Caco-2 (cell line): ENCODE measurements at regions not wholly inside any gene's neighbourhood (a gene's known extent, or its start where the extent isn't known, plus 50 kb on each side); places are given as distances from the start of the nearest gene placed in this dataset.

Source experiments
- BruUV-seq: library from RNA; stranded (reverse); fragments of 400-500 nt; replicated peaks from 2 replicates; lab custom pipeline; 2021; lab: Mats Ljungman, UMichigan
- CTCF ChIA-PET: fragments of 300-600 bp; sonication (Branson Sonifier 250); formaldehyde crosslinking; loops from one replicate; lab custom pipeline; 2022; ENCODE audit warnings: antibody characterized with exemption; lab: Charles Lee
- POLR2A ChIA-PET: fragments of 300-600 bp; sonication (Branson Sonifier 250); formaldehyde crosslinking; loops from one replicate; lab custom pipeline; 2022; ENCODE audit warnings: antibody characterized with exemption; lab: Charles Lee
- DNase-seq, 2 experiments: peaks; one replicate each; pipeline versions ENCODE4 v3.0.0 to v3.0.0-alpha.2; 2020 to 2022
- H3K27me3 ChIP-seq: replicated peaks from 2 replicates; pipeline ENCODE4 v1.6.0; 2011; ENCODE audit warnings: low read length; ENCODE audit not compliant: control insufficient read depth, insufficient read depth
- H3K36me3 ChIP-seq: 2 replicates; pipeline ENCODE4 v1.5.1; 2011; ENCODE audit warnings: low read length; ENCODE audit not compliant: control insufficient read depth, insufficient read depth
- H3K4me1 ChIP-seq: fragments of 250-450 bp; sonication (Bioruptor Pico); 2 replicates; pipeline ENCODE4 v1.5.1; 2020; ENCODE audit warnings: mild to moderate bottlenecking
- H3K4me3 ChIP-seq: 2 replicates; pipeline ENCODE4 v1.5.1; 2011; ENCODE audit warnings: low read depth, mild to moderate bottlenecking, control low read depth, low read length
- H3K9me3 ChIP-seq: fragments of 250-450 bp; sonication (Bioruptor Pico); 2 replicates; pipeline ENCODE4 v1.5.1; 2020; ENCODE audit warnings: mild to moderate bottlenecking, moderate library complexity
- H3K27ac Mint-ChIP-seq: one replicate; pipeline ENCODE4 v1.8.0; 2022; ENCODE audit warnings: mixed read lengths; ENCODE audit not compliant: unreplicated experiment
- H3K27me3 Mint-ChIP-seq: one replicate; pipeline ENCODE4 v1.8.0; 2022; ENCODE audit warnings: mixed read lengths; ENCODE audit not compliant: insufficient read depth, unreplicated experiment
- H3K36me3 Mint-ChIP-seq: one replicate; pipeline ENCODE4 v1.8.0; 2022; ENCODE audit warnings: mild to moderate bottlenecking, mixed read lengths; ENCODE audit not compliant: insufficient read depth, unreplicated experiment
- H3K4me1 Mint-ChIP-seq: one replicate; pipeline ENCODE4 v1.8.0; 2022; ENCODE audit warnings: low read depth, mixed read lengths; ENCODE audit not compliant: unreplicated experiment
- H3K4me3 Mint-ChIP-seq: one replicate; pipeline ENCODE4 v1.8.0; 2022; ENCODE audit warnings: mild to moderate bottlenecking, moderate library complexity, mixed read lengths; ENCODE audit not compliant: unreplicated experiment
- H3K9me3 Mint-ChIP-seq: one replicate; pipeline ENCODE4 v1.8.0; 2022; ENCODE audit warnings: mixed read lengths; ENCODE audit not compliant: unreplicated experiment
- CTCF ChIP-seq, 2 experiments: fragments of 200-600 bp in 1 of 2; IDR thresholded peaks; 1 replicate in 1 of 2; 2 replicates in 1 of 2; pipeline versions ENCODE4 v1.5.1 to v1.8.0; 2011 to 2022; ENCODE audit warnings: antibody characterized with exemption in 1 of 2, control low read depth in 1 of 2, inconsistent platforms in 1 of 2, low read depth in 1 of 2, low read length in 1 of 2, mild to moderate bottlenecking in 1 of 2, moderate library complexity in 1 of 2; ENCODE audit not compliant: insufficient read depth in 1 of 2, severe bottlenecking in 1 of 2, unreplicated experiment in 1 of 2
- intact Hi-C: fragments of 100-400 bp; cut with micrococcal nuclease; formaldehyde crosslinking; loops from one replicate; pipeline ENCODE4 v1.10.0; 2022; ENCODE audit not compliant: unreplicated experiment

DNA sequence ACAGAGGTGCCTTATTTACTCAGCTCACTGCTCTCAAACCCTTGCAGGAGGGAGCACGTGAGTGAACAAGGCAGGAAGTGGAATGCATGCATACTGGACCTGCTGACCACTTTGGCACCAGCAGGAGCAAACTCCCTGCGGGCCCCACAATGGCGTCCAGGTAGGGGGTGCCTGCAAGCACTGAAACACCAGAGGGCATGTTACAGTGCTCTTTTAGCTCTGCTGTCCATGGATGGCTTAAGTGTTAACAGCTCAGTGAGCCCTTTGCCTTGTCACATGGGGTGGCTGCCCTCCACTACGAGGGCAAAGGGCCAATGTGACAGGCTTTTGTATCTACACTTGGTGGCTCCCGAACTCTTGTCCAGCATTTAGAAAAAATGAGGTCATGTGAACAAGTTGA lies 199.5 kb upstream of the UGT8 start:
- ChIA-PET CTCF (no interaction called here), POLR2A (no interaction called here)
- no peak for TF ChIP-seq CTCF (IDR thresholded peaks at IDR 0.05; ENCODE audit: insufficient read depth in 1 of 2, low read depth in 1 of 2, low read length in 1 of 2, severe bottlenecking in 1 of 2, unreplicated experiment in 1 of 2)
- intact Hi-C loops, result no loop called here
- Mint-ChIP-seq H3K27me3 (no peaks in the 10 kb centered on the region), H3K36me3 (no peaks in the 10 kb centered on the region), H3K4me3 (no peak overlapping the region), H3K27ac (no peak overlapping the region), H3K9me3 (no peaks in the 10 kb centered on the region), H3K4me1 (peaks cover 7% of the 10 kb centered on the region)
- Histone ChIP-seq H3K4me1 (peaks cover 6% of the 10 kb centered on the region; the same call in 1 of the 2 replicates), H3K4me3 (no peak overlapping the region), H3K36me3 (no peaks in the 10 kb centered on the region), H3K9me3 (no peaks in the 10 kb centered on the region), H3K27me3 (no peaks in the 10 kb centered on the region)
- no peak for DNase-seq
- no TSS peak for BruUV-seq

GRCh38 chr4:114400531-114400930 lies 198.1 kb upstream of the UGT8 start:
- no peaks in the 10 kb centered on the region for H3K36me3 ChIP-seq
- Mint-ChIP-seq H3K9me3 (peaks cover 10% of the 10 kb centered on the region), H3K4me1 (peaks cover 7% of the 10 kb centered on the region), H3K27ac (no peak overlapping the region), H3K36me3 (no peaks in the 10 kb centered on the region), H3K27me3 (no peaks in the 10 kb centered on the region), H3K4me3 (no peak overlapping the region)
- H3K4me1 ChIP-seq, result peaks cover 6% of the 10 kb centered on the region; the same call in 1 of the 2 replicates
- POLR2A ChIA-PET, result no interaction called here
- no TSS peak for BruUV-seq
- H3K9me3 ChIP-seq, result no peaks in the 10 kb centered on the region
- intact Hi-C loops, result no loop called here
- H3K27me3 ChIP-seq, result no peaks in the 10 kb centered on the region
- CTCF ChIA-PET, result no interaction called here
- TF ChIP-seq CTCF (IDR thresholded peaks at IDR 0.05; ENCODE audit: insufficient read depth in 1 of 2, low read depth in 1 of 2, low read length in 1 of 2, severe bottlenecking in 1 of 2, unreplicated experiment in 1 of 2), result no peak
- H3K4me3 ChIP-seq, result no peak overlapping the region
- no peak for DNase-seq

- CTCF ChIA-PET, result no interaction called here
- BruUV-seq, result no TSS peak
Measured at GRCh38 chr4:114401483-114401882, 197.1 kb upstream of the UGT8 start.

More at GRCh38 chr4:114401483-114401882, 197.1 kb upstream of the UGT8 start:
- H3K4me3 Mint-ChIP-seq, result no peak overlapping the region
- H3K27ac Mint-ChIP-seq, result no peak overlapping the region
- no peak overlapping the region for H3K4me3 ChIP-seq
- POLR2A ChIA-PET, result no interaction called here
- no peak for TF ChIP-seq CTCF (IDR thresholded peaks at IDR 0.05; ENCODE audit: insufficient read depth in 1 of 2, low read depth in 1 of 2, low read length in 1 of 2, severe bottlenecking in 1 of 2, unreplicated experiment in 1 of 2)
- H3K36me3 ChIP-seq, result no peaks in the 10 kb centered on the region
- peaks cover 7% of the 10 kb centered on the region for H3K4me1 Mint-ChIP-seq
- H3K4me1 ChIP-seq, result peaks cover 6% of the 10 kb centered on the region; the same call in 1 of the 2 replicates
- no peaks in the 10 kb centered on the region for H3K9me3 ChIP-seq
- H3K9me3 Mint-ChIP-seq, result peaks cover 10% of the 10 kb centered on the region
- H3K36me3 Mint-ChIP-seq, result no peaks in the 10 kb centered on the region
- H3K27me3 ChIP-seq, result no peaks in the 10 kb centered on the region
- no peaks in the 10 kb centered on the region for H3K27me3 Mint-ChIP-seq
- DNase-seq, result no peak
- intact Hi-C loops, result no loop called here
